Peyer's patch (tissue), 4 donors: ENCODE measurements at regions not wholly inside any gene's neighbourhood (a gene's known extent, or its start where the extent isn't known, plus 50 kb on each side); places are given as distances from the start of the nearest gene placed in this dataset.

Experiments
- CTCF ChIP-seq, 6 experiments: fragments of 450-650 bp in 4 of 6; fragments of 200-600 bp in 2 of 6; sonication (generic) in 1 of 6; IDR thresholded peaks; one replicate each; pipeline ENCODE4 v1.5.1; 2017 to 2019; ENCODE audit warnings: antibody characterized with exemption in 6 of 6, mild to moderate bottlenecking in 3 of 6, moderate library complexity in 1 of 6
- POLR2A ChIP-seq, 2 donors: fragments of 450-650 bp; IDR thresholded peaks; one replicate each; pipeline ENCODE4 v1.5.1; 2017; ENCODE audit warnings: antibody characterized with exemption in 2 of 2, mild to moderate bottlenecking in 2 of 2, moderate library complexity in 2 of 2

GRCh38 chr10:109103278-109103677 is 820.0 kb downstream of the XPNPEP1 start:
- TF ChIP-seq CTCF (IDR thresholded peaks at IDR 0.05), result no peak
- no peak for TF ChIP-seq POLR2A (IDR thresholded peaks at IDR 0.05)
